ENCODE measurements at regions not wholly inside any gene's neighbourhood (a gene's known extent, or its start where the extent isn't known, plus 50 kb on each side); places are given as distances from the start of the nearest gene placed in this dataset.
"Not testable (repeated sequence)": the region's sequence is repeated elsewhere in the genome, so short reads cannot be mapped to it uniquely, and the experiment has no call there.

GRCh38 chr1:221285458-221286210, 406.4 kb downstream of the HLX start:
- POLR2A ChIA-PET: interaction anchor here (0.7 kb wide), 1 partner anchor 13 kb away, joined by 4 read pairs; no protein-coding TSS in a partner anchor
- H3K9me3 Mint-ChIP-seq (ENCODE audit: low read depth); H3K4me3 Mint-ChIP-seq; H3K27ac Mint-ChIP-seq; CTCF ChIA-PET; intact Hi-C loops (cut with DNase I, micrococcal nuclease); H3K36me3 Mint-ChIP-seq (ENCODE audit: low read depth); DNase-seq; H3K4me1 Mint-ChIP-seq; ATAC-seq: not testable (repeated sequence)
- H3K27me3 Mint-ChIP-seq: peaks cover 14% of the 10 kb centered on the region

- Mint-ChIP-seq H3K4me1 (no peaks in the 10 kb centered on the region), H3K27ac (no peak overlapping the region), H3K9me3 (ENCODE audit: low read depth) (no peaks in the 10 kb centered on the region), H3K36me3 (ENCODE audit: low read depth) (no peaks in the 10 kb centered on the region), H3K27me3 (peaks cover 14% of the 10 kb centered on the region), H3K4me3 (no peak overlapping the region)
- intact Hi-C loops (cut with DNase I, micrococcal nuclease): no loop called here
- ChIA-PET POLR2A (no interaction called here), CTCF (interaction anchor here (0.6 kb wide), 1 partner anchor 290 kb away, joined by 3 read pairs; no protein-coding TSS in a partner anchor)
- DNase-seq: no peak
- no peak for ATAC-seq
These were observed 407.2 kb downstream of the HLX start for GRCh38 chr1:221286399-221286798.

GRCh38 chr1:221289103-221289502, 409.9 kb downstream of the HLX start:
- Mint-ChIP-seq H3K4me1 (no peaks in the 10 kb centered on the region), H3K36me3 (ENCODE audit: low read depth) (no peaks in the 10 kb centered on the region), H3K27ac (no peak overlapping the region), H3K27me3 (peaks cover 2% of the 10 kb centered on the region), H3K9me3 (ENCODE audit: low read depth) (no peaks in the 10 kb centered on the region), H3K4me3 (no peak overlapping the region)
- ChIA-PET POLR2A (no interaction called here), CTCF (no interaction called here)
- no peak for DNase-seq
- ATAC-seq: no peak
- intact Hi-C loops (cut with DNase I, micrococcal nuclease): no loop called here

- Mint-ChIP-seq H3K36me3 (ENCODE audit: low read depth) (no peaks in the 10 kb centered on the region), H3K4me3 (no peak overlapping the region), H3K27me3 (no peaks in the 10 kb centered on the region), H3K4me1 (no peaks in the 10 kb centered on the region), H3K9me3 (ENCODE audit: low read depth) (no peaks in the 10 kb centered on the region), H3K27ac (no peak overlapping the region)
- intact Hi-C loops (cut with DNase I, micrococcal nuclease): no loop called here
- ATAC-seq: no peak
- no peak for DNase-seq
- ChIA-PET POLR2A (no interaction called here), CTCF (no interaction called here)
These were observed 411.4 kb downstream of the HLX start for GRCh38 chr1:221290669-221291068.

GRCh38 chr1:221291113-221291512, 411.9 kb downstream of the HLX start:
- ATAC-seq (peak; percentile 19), DNase-seq (no peak)
- Mint-ChIP-seq H3K9me3 (ENCODE audit: low read depth) (no peaks in the 10 kb centered on the region), H3K27ac (no peak overlapping the region), H3K4me1 (no peaks in the 10 kb centered on the region), H3K27me3 (no peaks in the 10 kb centered on the region), H3K4me3 (no peak overlapping the region), H3K36me3 (ENCODE audit: low read depth) (no peaks in the 10 kb centered on the region)
- intact Hi-C loops (cut with DNase I, micrococcal nuclease): no loop called here
- POLR2A ChIA-PET: no interaction called here
- CTCF ChIA-PET: no interaction called here

- no peaks in the 10 kb centered on the region for H3K27me3 Mint-ChIP-seq
- DNase-seq (no peak), ATAC-seq (no peak)
- no peak overlapping the region for H3K27ac Mint-ChIP-seq
- H3K4me3 Mint-ChIP-seq: no peak overlapping the region
- no peaks in the 10 kb centered on the region for H3K4me1 Mint-ChIP-seq
- H3K36me3 Mint-ChIP-seq (ENCODE audit: low read depth): no peaks in the 10 kb centered on the region
- intact Hi-C loops (cut with DNase I, micrococcal nuclease): no loop called here
- POLR2A ChIA-PET: no interaction called here
- CTCF ChIA-PET: no interaction called here
- H3K9me3 Mint-ChIP-seq (ENCODE audit: low read depth): no peaks in the 10 kb centered on the region
These were observed 413.4 kb downstream of the HLX start for GRCh38 chr1:221292652-221293051.

- Mint-ChIP-seq H3K4me3 (no peak overlapping the region), H3K4me1 (no peaks in the 10 kb centered on the region), H3K36me3 (ENCODE audit: low read depth) (no peaks in the 10 kb centered on the region), H3K9me3 (ENCODE audit: low read depth) (no peaks in the 10 kb centered on the region), H3K27ac (no peak overlapping the region), H3K27me3 (no peaks in the 10 kb centered on the region)
- ATAC-seq (no peak), DNase-seq (no peak)
- ChIA-PET POLR2A (no interaction called here), CTCF (no interaction called here)
- intact Hi-C loops (cut with DNase I, micrococcal nuclease): no loop called here
These were observed 415.0 kb downstream of the HLX start for GRCh38 chr1:221294242-221294641.

- H3K27ac Mint-ChIP-seq: no peak overlapping the region
- DNase-seq: no peak
- no peaks in the 10 kb centered on the region for H3K4me1 Mint-ChIP-seq
- no peaks in the 10 kb centered on the region for H3K9me3 Mint-ChIP-seq (ENCODE audit: low read depth)
- no peak for ATAC-seq
- no peaks in the 10 kb centered on the region for H3K36me3 Mint-ChIP-seq (ENCODE audit: low read depth)
- intact Hi-C loops (cut with DNase I, micrococcal nuclease): no loop called here
- no peak overlapping the region for H3K4me3 Mint-ChIP-seq
- POLR2A ChIA-PET: no interaction called here
- CTCF ChIA-PET: no interaction called here
- peaks cover 11% of the 10 kb centered on the region for H3K27me3 Mint-ChIP-seq
These were observed 423.1 kb downstream of the HLX start for GRCh38 chr1:221302357-221302756.

GRCh38 chr1:221302810-221303209, 423.6 kb downstream of the HLX start:
- intact Hi-C loops (cut with DNase I, micrococcal nuclease): no loop called here
- H3K27ac Mint-ChIP-seq: no peak overlapping the region

GRCh38 chr1:221303623-221304022, 424.4 kb downstream of the HLX start:
- H3K27ac Mint-ChIP-seq: no peak overlapping the region
- no peaks in the 10 kb centered on the region for H3K36me3 Mint-ChIP-seq (ENCODE audit: low read depth)
- POLR2A ChIA-PET: no interaction called here
- H3K9me3 Mint-ChIP-seq (ENCODE audit: low read depth): no peaks in the 10 kb centered on the region
- no peak overlapping the region for H3K4me3 Mint-ChIP-seq
- peaks cover 11% of the 10 kb centered on the region for H3K27me3 Mint-ChIP-seq
- intact Hi-C loops (cut with DNase I, micrococcal nuclease): no loop called here
- DNase-seq (no peak), ATAC-seq (no peak)
- CTCF ChIA-PET: no interaction called here
- no peaks in the 10 kb centered on the region for H3K4me1 Mint-ChIP-seq

More at GRCh38 chr1:221302810-221303209, 423.6 kb downstream of the HLX start:
- ChIA-PET CTCF (no interaction called here), POLR2A (no interaction called here)
- no peaks in the 10 kb centered on the region for H3K36me3 Mint-ChIP-seq (ENCODE audit: low read depth)
- ATAC-seq (no peak), DNase-seq (no peak)
- peaks cover 11% of the 10 kb centered on the region for H3K27me3 Mint-ChIP-seq
- H3K4me3 Mint-ChIP-seq: no peak overlapping the region
- no peaks in the 10 kb centered on the region for H3K4me1 Mint-ChIP-seq
- no peaks in the 10 kb centered on the region for H3K9me3 Mint-ChIP-seq (ENCODE audit: low read depth)

GRCh38 chr1:221306239-221306638, 427.0 kb downstream of the HLX start:
- Mint-ChIP-seq H3K27me3 (peaks cover 4% of the 10 kb centered on the region), H3K4me3 (no peak overlapping the region), H3K9me3 (ENCODE audit: low read depth) (peaks cover 4% of the 10 kb centered on the region), H3K36me3 (ENCODE audit: low read depth) (no peaks in the 10 kb centered on the region), H3K4me1 (no peaks in the 10 kb centered on the region), H3K27ac (no peak overlapping the region)
- ATAC-seq (no peak), DNase-seq (no peak)
- ChIA-PET POLR2A (no interaction called here), CTCF (no interaction called here)
- intact Hi-C loops (cut with DNase I, micrococcal nuclease): no loop called here

- CTCF ChIA-PET: no interaction called here
- intact Hi-C loops (cut with DNase I, micrococcal nuclease): no loop called here
- peaks cover 4% of the 10 kb centered on the region for H3K9me3 Mint-ChIP-seq (ENCODE audit: low read depth)
- no peak for DNase-seq
- no peaks in the 10 kb centered on the region for H3K4me1 Mint-ChIP-seq
- H3K27me3 Mint-ChIP-seq: peaks cover 2% of the 10 kb centered on the region
- no peak overlapping the region for H3K4me3 Mint-ChIP-seq
- no peaks in the 10 kb centered on the region for H3K36me3 Mint-ChIP-seq (ENCODE audit: low read depth)
- ATAC-seq: no peak
- POLR2A ChIA-PET: no interaction called here
- H3K27ac Mint-ChIP-seq: no peak overlapping the region
These were observed 429.6 kb downstream of the HLX start for GRCh38 chr1:221308534-221309511.
